8988T (cell line): ENCODE measurements at regions not wholly inside any gene's neighbourhood (a gene's known extent, or its start where the extent isn't known, plus 50 kb on each side); places are given as distances from the start of the nearest gene placed in this dataset.

Experiments used
- DNase-seq: peaks from one replicate; pipeline ENCODE4 v3.0.0; 2011

- DNase-seq = peak; percentile 94
Observed at GRCh38 chr12:34347367-34347766, 325.1 kb downstream of the ALG10 start.

DNA sequence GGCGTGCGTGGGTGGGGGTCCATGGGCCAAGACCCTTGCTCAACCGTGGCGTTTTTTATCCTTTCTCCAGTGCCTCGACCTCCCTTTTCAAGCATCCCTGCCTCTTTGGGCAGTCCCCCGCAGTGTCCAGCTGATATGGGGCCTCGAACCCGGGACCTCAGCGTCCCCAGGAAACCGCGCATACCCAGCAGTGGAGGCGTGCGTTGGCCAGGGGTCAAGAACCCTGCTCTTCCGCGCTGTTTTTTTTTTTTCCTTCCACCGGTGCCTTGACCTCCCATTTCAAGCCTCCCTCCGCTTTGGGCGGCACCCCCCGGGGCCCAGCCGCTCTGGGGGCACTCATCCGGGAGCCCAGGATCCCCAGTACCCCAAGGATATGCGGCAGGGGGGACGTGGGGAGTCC lies 325.8 kb downstream of the ALG10 start:
- DNase-seq = no peak

- DNase-seq = no peak
Observed at GRCh38 chr12:34348836-34349672, 326.8 kb downstream of the ALG10 start.

DNA sequence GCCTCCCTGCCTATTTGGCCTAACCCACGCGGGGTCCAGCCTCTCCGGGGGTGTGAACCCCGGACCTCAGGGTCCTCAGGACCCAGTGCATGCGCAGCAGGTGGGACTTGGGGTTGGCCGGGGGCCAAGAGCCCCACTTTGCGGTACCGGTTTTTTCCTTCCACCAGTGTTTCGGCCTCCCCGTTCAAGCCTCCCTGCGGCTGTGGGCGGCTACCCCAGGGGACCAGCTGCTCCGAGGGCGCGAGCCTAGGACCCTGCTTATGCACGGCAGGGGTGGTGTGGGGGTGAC lies 327.3 kb downstream of the ALG10 start:
- no peak for DNase-seq

- DNase-seq = no peak
Observed at GRCh38 chr12:34350092-34351041, 328.1 kb downstream of the ALG10 start.

DNA sequence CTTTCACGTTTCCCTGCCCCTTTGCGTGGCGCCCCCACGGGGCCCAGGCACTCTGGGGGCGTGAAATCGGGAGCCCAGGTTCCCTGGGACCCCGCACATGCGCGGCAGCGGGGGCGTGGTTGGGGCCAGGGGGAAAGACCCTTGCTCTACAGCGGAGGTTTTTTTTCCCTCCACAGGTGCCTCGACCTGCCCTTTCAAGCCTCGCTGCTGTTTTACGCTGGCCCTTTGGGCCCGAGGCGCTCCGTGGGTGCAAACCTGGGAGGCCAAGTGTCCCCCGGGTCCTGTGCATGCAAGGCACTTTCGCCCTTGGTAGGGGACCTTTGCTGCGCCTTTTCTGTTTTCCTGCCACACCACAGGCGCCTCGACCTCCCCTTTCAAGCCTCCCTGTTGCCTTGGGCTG lies 329.8 kb downstream of the ALG10 start:
- no peak for DNase-seq

DNA sequence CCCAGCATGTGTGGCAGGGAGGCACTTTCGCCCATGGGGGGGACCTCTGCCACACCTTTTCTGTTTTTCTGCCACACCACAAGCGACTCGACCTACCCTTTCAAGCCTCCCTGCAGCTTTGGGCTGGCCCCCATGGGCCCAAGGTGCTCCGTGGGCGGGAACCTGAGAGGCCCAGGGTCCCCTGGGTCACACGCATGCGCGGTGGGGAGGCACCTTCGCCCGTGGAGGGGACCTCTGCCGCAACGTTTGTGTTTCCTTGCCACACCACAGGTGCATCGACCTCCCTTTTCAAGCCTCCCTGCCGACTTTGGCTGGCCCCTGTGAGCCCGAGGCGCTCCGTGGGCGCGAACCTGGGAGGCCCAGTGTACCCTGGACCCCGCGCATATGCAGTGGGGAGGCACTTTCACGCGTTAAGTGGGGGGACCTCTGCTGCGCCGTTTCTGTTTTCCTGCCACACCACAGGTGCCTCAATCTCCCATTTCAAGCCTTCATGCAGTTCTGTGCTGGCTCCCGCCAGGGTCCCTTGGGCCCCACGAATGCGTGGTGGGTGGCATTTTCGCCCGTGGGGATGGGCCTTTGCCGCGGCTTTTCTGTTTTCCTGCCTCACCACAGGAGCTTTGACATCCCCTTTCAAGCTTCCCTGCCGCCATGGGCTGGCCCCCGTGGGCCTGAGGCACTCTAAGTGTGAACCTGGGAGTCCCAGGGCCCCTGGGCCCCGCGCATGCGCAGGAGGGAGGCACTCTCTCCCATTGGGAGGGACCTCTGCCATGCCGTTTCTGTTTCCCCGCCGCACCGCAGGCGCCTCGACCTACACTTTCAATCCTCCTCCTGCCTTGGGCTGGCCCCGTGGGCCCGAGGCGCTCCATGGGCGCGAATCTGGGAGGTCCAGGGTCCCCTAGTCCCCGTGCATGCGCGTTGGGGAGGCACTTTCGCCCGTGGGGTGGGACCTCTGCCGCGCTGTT lies 332.2 kb downstream of the ALG10 start:
- no peak for DNase-seq

- DNase-seq = no peak
Observed at GRCh38 chr12:34356233-34356987, 334.1 kb downstream of the ALG10 start.

GRCh38 chr12:34357791-34358190 lies 335.5 kb downstream of the ALG10 start:
- no peak for DNase-seq

GRCh38 chr12:34358198-34358597 lies 335.9 kb downstream of the ALG10 start:
- DNase-seq = no peak

DNA sequence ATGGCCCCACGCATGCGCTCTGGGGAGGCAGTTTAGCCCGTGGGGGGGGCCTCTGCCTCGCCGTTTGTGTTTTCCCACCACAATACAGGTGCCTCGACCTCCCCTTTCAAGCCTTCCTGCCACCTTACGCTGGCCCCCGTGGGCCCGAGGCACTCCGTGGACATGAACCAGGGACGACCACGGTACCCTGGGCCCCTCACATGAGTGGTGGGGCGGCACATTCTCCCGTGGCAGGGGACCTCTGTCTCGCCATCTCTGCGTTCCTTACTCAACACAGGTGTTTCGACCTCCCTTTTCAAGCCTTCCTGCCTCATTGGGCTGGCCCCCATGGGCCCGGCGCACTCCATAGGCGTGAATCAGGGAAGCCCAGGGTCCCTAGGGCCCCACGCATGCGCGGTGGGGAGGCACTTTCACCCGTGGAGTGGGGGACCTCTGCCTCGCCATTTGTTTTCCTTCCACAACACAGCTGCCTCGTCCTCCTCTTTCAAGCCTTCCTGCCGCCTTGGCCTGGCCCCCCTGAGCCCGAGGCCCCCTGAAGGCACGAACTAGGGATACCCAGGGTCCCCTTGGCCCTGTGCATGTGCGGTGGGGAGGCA lies 339.5 kb downstream of the ALG10 start:
- DNase-seq = no peak

DNA sequence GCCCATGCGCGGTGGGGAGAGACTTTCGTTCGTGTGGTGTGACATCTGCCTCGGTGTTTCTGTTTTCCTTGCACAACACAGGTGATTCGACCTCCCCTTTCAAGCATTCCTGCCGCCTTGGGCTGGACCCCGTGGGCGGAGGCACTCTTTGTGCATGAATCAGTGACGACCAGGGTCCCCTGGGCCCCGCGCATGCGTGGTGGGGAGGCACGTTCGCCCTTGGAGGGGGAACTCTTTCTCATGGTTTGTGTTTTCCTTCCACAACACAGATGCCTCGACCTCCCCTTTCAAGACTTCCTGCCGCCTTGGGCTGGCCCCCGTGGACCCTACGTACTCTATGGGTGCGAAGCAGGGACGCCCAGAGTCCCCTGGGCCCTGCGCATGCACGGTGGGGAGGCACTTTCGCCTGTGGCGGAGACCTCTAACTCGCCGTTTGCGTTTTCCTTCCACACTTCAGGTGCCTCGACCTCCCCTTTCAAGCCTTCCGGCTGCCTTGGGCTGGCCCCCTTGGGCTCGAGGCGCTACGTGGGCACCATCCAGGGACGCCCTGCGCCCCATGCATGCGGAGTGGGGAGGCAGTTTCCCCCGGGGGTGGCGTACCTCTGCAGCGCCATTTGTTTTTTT lies 340.9 kb downstream of the ALG10 start:
- DNase-seq = no peak

DNA sequence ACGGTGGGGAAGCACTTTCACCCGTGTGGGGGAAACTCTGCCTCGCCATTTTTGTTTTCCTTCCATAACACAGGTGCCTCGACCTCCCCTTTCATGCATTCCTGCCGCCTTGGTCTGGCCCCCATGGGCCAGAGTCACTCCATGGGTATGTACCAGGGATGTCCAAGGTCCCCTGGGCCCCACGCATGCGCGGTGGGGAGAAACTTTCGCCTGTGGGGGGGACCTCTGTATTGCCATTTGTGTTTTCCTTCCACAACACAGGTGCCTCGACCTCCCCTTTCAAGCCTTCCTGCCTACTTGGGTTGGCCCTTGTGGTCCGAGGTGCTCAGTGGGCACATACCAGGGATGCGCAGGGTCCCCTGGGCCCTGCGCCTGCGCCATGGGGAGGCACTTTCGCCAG lies 345.8 kb downstream of the ALG10 start:
- no peak for DNase-seq

DNA sequence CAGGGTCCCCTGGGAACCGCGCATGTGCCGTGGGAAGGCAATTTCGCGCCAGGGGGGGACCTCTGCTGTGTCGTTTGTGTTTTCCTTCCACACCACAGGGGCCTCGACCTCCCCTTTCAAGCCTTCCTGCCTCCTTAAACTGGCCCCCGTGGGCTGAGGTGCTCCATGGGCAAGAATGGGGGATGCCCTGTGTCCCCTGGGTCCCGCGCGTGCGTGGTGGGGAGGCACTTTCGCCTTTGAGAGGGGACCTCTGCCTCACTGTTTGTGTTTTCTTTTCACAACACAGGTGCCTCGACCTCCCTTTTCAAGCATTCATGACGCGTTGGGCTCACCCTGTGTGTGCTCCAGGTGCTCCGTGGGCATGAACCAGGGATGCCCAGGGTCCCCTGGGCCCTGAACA lies 348.8 kb downstream of the ALG10 start:
- no peak for DNase-seq

DNA sequence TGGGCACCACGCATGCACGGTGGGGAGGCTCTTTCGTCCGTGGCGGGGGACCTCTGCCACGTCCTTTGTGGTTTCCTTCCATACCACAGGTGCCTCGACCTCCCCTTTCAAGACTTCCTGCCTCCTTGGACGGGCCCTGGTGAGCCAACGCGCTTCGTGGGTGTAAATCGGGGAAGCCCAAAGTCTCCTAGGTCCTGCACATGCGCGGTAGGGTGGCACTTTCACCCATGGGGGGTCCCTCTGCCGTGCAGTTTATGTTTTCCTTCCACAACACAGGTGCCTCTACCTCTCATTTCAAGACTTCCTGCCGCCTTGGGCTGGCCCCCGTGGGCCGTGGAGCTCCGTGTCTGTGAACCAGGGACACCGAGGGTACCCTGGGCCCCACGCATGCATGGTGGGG lies 349.7 kb downstream of the ALG10 start:
- DNase-seq = no peak

DNA sequence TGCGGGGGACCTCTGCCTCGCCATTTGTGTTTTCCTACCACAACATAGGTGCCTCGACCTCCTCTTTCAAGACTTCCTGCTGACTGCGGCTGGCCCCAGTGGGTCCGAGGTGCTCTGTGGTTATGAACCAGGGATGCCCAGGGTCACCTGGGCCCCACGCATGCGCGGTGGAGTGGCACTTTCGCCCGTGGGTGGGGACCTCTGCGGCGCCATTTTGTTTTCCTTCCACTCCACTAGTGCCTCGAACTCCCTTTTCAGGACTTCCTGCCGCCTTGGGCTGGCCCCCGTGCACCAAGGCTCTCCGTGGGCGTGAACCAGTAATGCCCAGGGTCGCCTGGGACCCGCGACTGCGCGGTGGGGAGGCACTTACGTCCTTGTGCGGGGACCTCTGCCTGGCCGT lies 351.6 kb downstream of the ALG10 start:
- DNase-seq = no peak

GRCh38 chr12:34376133-34376799 lies 354.0 kb downstream of the ALG10 start:
- DNase-seq = no peak

GRCh38 chr12:34377243-34378035 lies 355.1 kb downstream of the ALG10 start:
- DNase-seq = no peak

DNA sequence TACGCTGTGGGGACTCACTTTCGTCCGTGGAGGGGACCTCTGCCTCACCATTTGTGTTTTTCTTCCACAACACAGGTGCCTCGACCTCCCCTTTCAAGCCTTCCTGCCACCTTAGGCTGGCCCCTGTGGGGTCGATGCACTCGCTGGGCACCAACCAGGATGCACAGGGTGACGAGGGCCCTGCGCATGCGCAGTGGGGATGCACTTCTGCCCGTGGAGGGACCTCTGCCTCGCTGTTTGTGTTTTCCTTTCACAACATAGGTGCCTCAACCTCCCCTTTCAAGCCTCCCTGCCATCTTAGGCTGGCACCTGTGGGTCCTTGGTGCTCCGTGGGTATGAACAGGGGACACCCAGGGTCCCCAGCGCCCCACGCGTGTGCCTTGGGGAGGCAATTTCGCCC lies 356.8 kb downstream of the ALG10 start:
- no peak for DNase-seq

DNA sequence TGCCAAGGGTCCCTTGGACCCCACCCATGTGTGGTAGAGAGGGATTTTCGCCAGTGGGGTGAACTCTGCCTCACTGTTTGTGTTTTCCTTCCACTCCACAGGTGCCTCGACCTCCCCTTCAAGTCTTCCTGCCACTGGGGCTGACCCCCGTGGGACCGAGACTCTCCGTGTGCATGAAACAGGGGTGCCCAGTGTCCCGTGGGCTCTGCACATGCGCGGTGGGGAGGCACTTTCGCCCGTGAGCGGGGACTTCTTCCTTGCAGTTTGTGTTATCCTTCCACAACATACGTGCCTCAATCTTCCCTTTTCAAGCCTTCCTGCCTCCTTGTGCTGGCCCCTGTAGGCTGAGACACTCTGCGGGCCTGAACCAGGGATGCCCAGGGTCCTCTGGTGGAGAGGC lies 362.4 kb downstream of the ALG10 start:
- DNase-seq = no peak
